M059J (cell line): ENCODE measurements at regions not wholly inside any gene's neighbourhood (a gene's known extent, or its start where the extent isn't known, plus 50 kb on each side); places are given as distances from the start of the nearest gene placed in this dataset.
"Not testable (repeated sequence)": the region's sequence is repeated elsewhere in the genome, so short reads cannot be mapped to it uniquely, and the experiment has no call there.

Experiments
- DNase-seq: peaks from one replicate; pipeline ENCODE4 v3.0.0-alpha.2; 2012; ENCODE audit warnings: low read depth

GRCh38 chr6:27158316-27158643, 89.2 kb upstream of the PRSS16 start:
- DNase-seq = no peak

GRCh38 chr6:27159725-27160124, 87.8 kb upstream of the PRSS16 start:
- no peak for DNase-seq

- DNase-seq = no peak
Observed at GRCh38 chr6:27161115-27161514, 86.4 kb upstream of the PRSS16 start.

GRCh38 chr6:27161603-27161945, 85.9 kb upstream of the PRSS16 start:
- no peak for DNase-seq

GRCh38 chr6:27161946-27162603, 85.4 kb upstream of the PRSS16 start:
- peak; percentile 57 for DNase-seq

- no peak for DNase-seq
Observed at GRCh38 chr6:27163834-27164233, 83.7 kb upstream of the PRSS16 start.

- peak; percentile 62 for DNase-seq
Observed at GRCh38 chr6:27168108-27168507, 79.4 kb upstream of the PRSS16 start.

- peak; percentile 97 for DNase-seq
Observed at GRCh38 chr6:27168586-27169443, 78.7 kb upstream of the PRSS16 start.

DNA sequence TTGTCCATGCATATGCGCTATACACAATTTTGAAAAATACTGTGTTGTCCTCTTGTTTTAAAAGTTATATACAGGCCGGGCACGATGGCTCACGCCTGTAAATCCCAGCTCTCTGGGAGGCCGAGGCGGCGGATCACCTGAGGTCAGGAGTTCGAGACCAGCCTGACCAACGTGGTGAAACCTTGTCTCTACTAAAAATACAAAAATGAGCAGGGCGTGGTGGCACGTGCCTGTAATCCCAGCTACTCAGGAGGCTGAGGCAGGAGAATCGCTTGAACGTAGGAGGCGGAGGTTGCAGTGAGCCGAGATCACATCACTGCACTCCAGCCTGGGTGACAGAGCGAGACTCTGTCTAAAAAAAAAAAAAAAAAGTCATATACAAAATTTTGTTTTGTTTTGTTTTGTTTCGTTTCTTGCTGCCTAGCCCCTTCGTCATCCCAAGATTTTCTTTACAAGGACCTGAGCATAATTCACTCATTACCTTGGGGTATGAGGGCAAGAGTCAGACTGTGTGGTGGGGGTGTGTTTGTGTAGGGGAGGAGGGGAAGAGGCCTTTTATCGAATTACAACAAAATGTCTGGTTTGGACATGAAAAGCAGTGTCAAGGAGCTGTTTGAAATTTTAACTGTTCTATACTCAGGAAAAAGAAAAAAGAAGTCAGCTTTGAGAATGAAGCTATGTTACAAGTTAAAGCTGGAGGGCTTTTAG, 74.8 kb upstream of the PRSS16 start:
- DNase-seq = not testable (repeated sequence)

DNA sequence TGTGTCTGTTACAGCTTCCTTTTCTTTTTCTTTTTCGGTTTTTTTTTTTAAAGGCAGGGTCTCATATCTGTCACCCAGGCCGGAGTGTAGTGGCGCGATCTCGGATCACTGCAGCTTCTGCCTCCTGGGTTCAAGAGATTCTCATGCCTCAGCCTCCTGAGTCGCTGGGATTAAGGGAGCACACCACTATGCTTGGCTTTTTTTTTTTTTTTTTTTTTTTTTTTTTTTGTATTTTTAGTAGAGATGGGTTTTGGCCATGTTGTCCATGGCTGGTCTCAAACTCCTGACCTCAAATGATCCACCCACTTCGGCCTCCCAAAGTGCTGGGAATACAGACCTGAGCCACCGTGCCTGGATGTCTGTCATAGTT, 74.3 kb upstream of the PRSS16 start:
- not testable (repeated sequence) for DNase-seq

- no peak for DNase-seq
Observed at GRCh38 chr6:27174958-27175357, 72.5 kb upstream of the PRSS16 start.

DNA sequence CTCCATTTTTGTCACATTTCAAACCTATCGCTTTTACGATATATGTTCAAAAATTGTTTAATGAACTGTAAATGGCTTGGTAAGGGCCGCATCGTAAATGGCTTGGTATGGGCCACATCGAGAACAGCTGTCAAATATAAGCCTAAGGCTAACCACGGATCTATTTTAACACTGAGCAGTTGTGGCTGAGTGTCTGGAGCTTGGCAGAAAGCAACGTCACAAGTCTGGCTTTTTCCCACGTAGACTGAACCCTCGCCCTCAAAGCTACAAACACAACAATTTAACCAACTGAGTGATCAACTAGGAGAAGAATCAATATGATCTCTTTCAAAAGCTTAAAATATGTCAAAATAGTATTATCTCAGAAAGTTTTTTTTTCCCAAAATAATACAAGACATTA, 71.4 kb upstream of the PRSS16 start:
- peak; percentile 63 for DNase-seq

DNA sequence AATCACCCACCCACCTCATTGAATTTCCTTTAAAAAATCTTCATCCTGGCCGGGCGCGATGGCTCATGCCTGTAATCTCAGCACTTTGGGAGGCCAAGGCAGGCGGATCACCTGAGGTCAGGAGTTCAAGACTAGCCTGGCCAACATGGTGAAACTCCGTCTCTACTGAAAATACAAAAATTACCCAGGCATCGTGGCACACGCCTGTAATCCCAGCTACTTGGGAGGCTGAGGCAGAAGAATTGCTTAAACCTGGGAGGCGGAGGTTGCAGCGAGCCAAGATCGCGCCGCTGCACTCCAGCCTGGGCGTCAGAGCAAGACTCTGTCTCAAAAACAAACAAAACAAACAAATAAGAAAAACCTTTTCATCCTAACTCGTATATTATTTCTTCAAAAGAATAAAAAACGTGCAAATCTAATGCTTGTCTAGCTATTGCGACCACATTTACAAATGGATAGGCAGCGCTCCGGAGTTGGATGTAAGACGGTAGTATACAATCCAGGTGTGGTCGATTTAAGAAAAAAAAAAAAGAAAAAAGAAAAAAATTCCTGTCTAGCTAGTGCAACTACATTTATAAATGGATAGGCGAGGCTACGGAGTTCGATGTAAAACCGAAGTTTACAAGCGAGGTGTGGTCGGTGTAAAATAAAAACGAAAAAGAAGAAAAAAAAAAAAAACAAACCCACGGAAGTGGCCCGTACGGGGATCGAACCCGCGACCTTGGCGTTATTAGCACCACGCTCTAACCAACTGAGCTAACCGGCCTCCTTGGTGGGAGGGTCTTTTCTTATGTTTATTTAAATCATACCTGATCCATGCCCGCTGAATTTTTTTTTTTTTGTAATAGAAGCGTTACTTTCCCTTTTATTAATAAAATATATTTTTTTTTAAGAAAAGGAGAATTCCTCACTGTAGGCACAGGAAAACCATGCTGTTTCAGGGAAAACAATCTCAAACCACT, 70.7 kb upstream of the PRSS16 start:
- DNase-seq = peak; percentile 57

DNA sequence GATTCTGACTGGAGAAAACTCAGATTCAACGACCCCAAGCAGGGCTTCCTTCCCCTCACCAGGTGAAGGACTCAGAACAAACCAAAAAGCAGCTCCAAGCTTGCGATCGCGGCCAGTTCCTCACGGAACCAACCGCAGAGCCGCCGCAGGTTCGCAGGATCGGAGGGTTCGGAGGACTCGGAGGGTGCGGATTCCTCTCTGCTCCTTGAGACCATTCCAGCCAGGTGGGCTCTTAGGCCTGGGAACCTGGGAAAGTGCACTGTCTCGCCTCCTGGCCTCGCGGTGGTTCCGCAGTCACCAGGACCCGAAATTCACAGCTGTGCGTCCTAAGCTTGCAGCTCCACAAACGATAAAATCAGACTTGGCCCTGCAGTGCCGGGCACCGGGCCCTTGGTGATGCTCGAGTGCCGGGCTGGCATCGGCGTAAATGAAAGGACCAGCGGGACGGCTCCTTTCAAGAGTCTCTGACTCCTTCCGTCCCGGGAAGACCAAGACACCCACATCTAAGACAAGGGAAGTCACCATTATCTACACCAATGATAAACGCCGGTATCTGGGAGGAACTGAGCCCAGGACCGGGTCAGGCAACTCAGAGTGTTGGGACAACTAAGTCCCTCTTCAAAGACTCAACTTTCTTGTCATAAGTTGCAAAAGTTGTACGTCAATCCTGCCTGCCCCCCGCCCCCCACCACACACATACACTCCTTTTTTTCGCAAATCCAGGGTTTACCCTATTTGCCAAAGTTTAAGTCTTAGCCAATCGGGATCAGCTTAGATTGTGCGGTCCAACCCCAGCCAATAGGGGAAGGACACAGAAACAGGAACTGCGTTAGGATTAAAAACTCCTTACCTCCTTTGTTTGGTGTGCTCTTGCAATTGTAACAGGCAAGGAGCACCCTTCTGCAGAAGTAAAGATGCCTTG, 69.8 kb upstream of the PRSS16 start:
- DNase-seq = peak; percentile 97

DNA sequence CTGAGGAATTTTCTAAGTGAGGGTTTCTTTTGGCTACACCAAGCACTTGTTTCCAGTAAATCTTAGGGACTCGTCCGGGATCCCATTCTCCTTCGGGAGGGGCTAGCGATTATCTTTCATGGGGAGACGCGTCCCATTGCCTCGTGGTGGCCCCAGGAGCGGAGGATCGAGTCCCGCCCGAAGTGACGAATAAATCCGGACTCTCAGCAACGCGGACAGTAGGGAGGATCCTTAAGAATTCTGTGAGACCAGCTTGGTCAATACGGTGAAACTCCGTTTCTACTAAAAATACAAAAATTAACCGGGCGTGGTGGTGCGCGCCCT, 69.1 kb upstream of the PRSS16 start:
- no peak for DNase-seq

DNA sequence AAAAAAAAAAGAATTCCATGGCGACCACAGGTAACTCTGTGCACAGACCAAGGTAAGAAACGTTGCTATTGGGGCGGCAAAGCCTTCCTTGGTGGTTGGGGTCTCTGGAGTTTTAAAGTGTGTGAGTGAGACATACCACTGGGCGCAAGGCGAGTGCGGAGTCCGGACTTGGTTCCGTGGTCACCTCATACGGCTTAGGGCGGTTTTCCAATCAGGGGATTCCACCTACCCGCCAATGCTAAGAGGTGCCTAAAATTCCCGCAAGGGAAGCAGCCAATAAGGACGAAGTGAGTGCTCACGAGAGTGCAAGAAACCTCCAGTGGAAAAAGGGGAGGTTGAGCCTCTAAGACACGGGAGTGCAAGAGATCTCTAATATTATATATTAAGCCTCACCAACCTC, 68.6 kb upstream of the PRSS16 start:
- no peak for DNase-seq

GRCh38 chr6:27183060-27183832, 64.3 kb upstream of the PRSS16 start:
- no peak for DNase-seq

DNA sequence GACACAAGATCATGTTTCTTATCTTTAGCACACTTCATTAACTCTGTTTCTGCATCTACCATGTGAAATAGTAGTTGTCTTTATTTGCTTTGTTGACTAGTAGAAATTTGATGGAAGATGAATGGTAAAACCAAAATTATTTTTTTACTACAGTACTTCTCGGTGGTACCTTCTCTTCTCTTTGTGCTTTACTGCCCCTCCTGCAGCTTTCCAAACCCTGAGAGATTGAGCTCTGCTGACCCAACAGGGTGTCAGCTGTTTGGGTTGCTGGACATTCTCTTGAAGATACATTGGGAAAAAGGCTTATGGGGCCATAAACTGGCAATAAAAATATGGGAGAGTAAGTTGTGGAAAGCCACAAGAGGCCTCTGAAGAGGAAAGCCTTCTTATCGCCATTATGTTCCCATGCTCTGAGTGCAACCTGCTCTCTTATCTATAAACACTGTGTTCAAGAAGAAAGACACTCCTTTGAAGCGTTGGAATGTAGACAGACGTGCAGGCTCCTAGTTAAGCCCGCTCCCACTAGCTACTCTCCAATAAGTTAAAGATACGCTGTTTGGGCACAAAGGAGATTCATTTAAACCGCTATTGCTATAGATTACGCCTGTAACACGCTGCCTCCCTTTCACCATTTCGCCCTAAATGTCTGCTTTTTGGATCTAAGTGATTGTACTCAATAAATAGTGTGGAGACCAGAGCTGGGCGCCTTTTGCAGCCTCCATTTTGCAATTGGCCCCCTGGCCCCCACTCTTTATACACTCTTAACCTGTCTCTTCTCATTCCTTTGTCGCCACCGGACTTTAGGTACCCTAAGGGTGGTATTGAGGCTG, 60.1 kb upstream of the PRSS16 start:
- DNase-seq = no peak
